ENCODE measurements at regions not wholly inside any gene's neighbourhood (a gene's known extent, or its start where the extent isn't known, plus 50 kb on each side); places are given as distances from the start of the nearest gene placed in this dataset.

GRCh38 chr11:122193457-122193856 is 77.4 kb upstream of the BLID start:
- H2AFZ ChIP-seq (ENCODE audit: low read depth, low read length), result no peak overlapping the region
- FAIRE-seq (no peak), ATAC-seq (no peak), DNase-seq (ENCODE audit: extremely low read depth in 1 of 4, low spot score in 3 of 4) (no peak)
- no peaks in the 10 kb centered on the region for H3K36me3 ChIP-seq (ENCODE audit: control insufficient read depth, insufficient read depth, low read length)
- intact Hi-C loops (cut with micrococcal nuclease), result no loop called here
- CTCF ChIA-PET (ENCODE audit: low intra/inter-chr PET ratio), result no interaction called here
- no peak overlapping the region for H3K4me2 ChIP-seq (ENCODE audit: insufficient read depth, low read length)
- WGBS (ENCODE audit: insufficient coverage, low coverage, missing lambda C conversion rate), result 0% methylated on average over 1 of the region's 1 CpG
- H3K27me3 ChIP-seq (ENCODE audit: control insufficient read depth in 2 of 2, insufficient read depth in 2 of 2, low read length in 2 of 2), result no peaks in the 10 kb centered on the region
- H3K27ac ChIP-seq (ENCODE audit: extremely low read depth, low read depth, low read length), result no peak overlapping the region
- H4K20me1 ChIP-seq (replicated peaks; ENCODE audit: control insufficient read depth, insufficient read depth, low read length), result no peaks in the 10 kb centered on the region
- POLR2A ChIA-PET, result no interaction called here
- H3K9me3 ChIP-seq (replicated peaks; ENCODE audit: control insufficient read depth, insufficient read depth, low read depth, low read length), result no peaks in the 10 kb centered on the region
- no peaks in the 10 kb centered on the region for H3K9me1 ChIP-seq (ENCODE audit: control insufficient read depth, insufficient read depth, low read length)
- in situ Hi-C loops (cut with MboI), result no loop called here
- no peaks in the 10 kb centered on the region for H3K4me1 ChIP-seq (replicated peaks in 1 of 2; ENCODE audit: control insufficient read depth in 2 of 2, insufficient read depth in 2 of 2, low read length in 2 of 2)
- no peak overlapping the region for H3K9ac ChIP-seq (ENCODE audit: insufficient read depth in 1 of 2, low read depth in 2 of 2, low read length in 2 of 2)
- H3K4me3 ChIP-seq, result no peak overlapping the region
- no peaks in the 10 kb centered on the region for H3K79me2 ChIP-seq (ENCODE audit: control insufficient read depth, insufficient read depth, low read length)
- no TSS peak for BruUV-seq (replicated peaks)
- TF ChIP-seq SIX5 (IDR thresholded peaks at IDR 0.05; ENCODE audit: borderline replicate concordance in 1 of 2, insufficient read depth in 1 of 2, low read depth in 1 of 2, low read length in 2 of 2) (no peak), POLR2A (conservative IDR thresholded peaks at IDR 0.05) (no peak), RNF2 (IDR thresholded peaks at IDR 0.05) (no peak), KDM1A (IDR thresholded peaks at IDR 0.05) (no peak), ZBTB40 (IDR thresholded peaks at IDR 0.05) (no peak), ZBTB40 (CRISPR knock-in tag; IDR thresholded peaks at IDR 0.05) (no peak), ZNF277 (CRISPR knock-in tag; IDR thresholded peaks at IDR 0.05; ENCODE audit: borderline replicate concordance) (no peak), NCOA6 (IDR thresholded peaks at IDR 0.05) (no peak), ELF4 (CRISPR knock-in tag; IDR thresholded peaks at IDR 0.05) (no peak), SRSF9 (IDR thresholded peaks at IDR 0.05; ENCODE audit: borderline replicate concordance, low read depth, low read length) (no peak), BRF2 (IDR thresholded peaks at IDR 0.05; ENCODE audit: borderline replicate concordance, insufficient read depth, insufficient read length) (no peak), TAF15 (IDR thresholded peaks at IDR 0.05; ENCODE audit: low read depth, low read length) (no peak), PHB2 (IDR thresholded peaks at IDR 0.05; ENCODE audit: low read depth) (no peak), ZBTB8A (IDR thresholded peaks at IDR 0.05; ENCODE audit: partially characterized antibody) (no peak)

Measured in K562 (cell line).